Skeletal muscle tissue (tissue), 4 donors: ENCODE measurements at regions not wholly inside any gene's neighbourhood (a gene's known extent, or its start where the extent isn't known, plus 50 kb on each side); places are given as distances from the start of the nearest gene placed in this dataset. TPM values are rescaled to one million over a fixed set of nuclear protein-coding genes. Genes with fewer than 3 reads are reported as not detected.

ENCODE experiments used
- H3K27ac ChIP-seq: one replicate; pipeline ENCODE4 v1.7.0; 2013; ENCODE audit warnings: mild to moderate bottlenecking, low read depth, low read length, inconsistent platforms
- H3K27me3 ChIP-seq, 3 donors: one replicate each; pipeline ENCODE4 v1.7.0; 2013; ENCODE audit warnings: low read length in 3 of 3; ENCODE audit not compliant: control insufficient read depth in 3 of 3, insufficient read depth in 3 of 3
- H3K36me3 ChIP-seq, 3 donors: one replicate each; pipeline ENCODE4 v1.7.0; 2013; ENCODE audit warnings: low read length in 3 of 3; ENCODE audit not compliant: control insufficient read depth in 3 of 3, insufficient read depth in 3 of 3
- H3K4me1 ChIP-seq, 3 donors: one replicate each; pipeline ENCODE4 v1.7.0; 2013; ENCODE audit warnings: low read length in 3 of 3, mild to moderate bottlenecking in 3 of 3; ENCODE audit not compliant: control insufficient read depth in 3 of 3, insufficient read depth in 3 of 3
- H3K4me3 ChIP-seq, 3 donors: one replicate each; pipeline ENCODE4 v1.7.0; 2013; ENCODE audit warnings: low read length in 3 of 3
- H3K9ac ChIP-seq, 3 donors: one replicate each; pipeline ENCODE4 v1.7.0; 2013; ENCODE audit warnings: low read length in 3 of 3, mild to moderate bottlenecking in 3 of 3, moderate library complexity in 2 of 3, low read depth in 1 of 3
- H3K9me3 ChIP-seq, 3 donors: one replicate each; pipeline ENCODE4 v1.7.0; 2013; ENCODE audit warnings: low read length in 3 of 3; ENCODE audit not compliant: control insufficient read depth in 3 of 3
- small RNA-seq: library from RNA; depleted of rRNA; stranded (forward); fragments of <200 nt; gene quantifications from one replicate; pipeline ENCODE3, GENCODE V24; 2014
- donor health status: Osteomylitis.

DNA sequence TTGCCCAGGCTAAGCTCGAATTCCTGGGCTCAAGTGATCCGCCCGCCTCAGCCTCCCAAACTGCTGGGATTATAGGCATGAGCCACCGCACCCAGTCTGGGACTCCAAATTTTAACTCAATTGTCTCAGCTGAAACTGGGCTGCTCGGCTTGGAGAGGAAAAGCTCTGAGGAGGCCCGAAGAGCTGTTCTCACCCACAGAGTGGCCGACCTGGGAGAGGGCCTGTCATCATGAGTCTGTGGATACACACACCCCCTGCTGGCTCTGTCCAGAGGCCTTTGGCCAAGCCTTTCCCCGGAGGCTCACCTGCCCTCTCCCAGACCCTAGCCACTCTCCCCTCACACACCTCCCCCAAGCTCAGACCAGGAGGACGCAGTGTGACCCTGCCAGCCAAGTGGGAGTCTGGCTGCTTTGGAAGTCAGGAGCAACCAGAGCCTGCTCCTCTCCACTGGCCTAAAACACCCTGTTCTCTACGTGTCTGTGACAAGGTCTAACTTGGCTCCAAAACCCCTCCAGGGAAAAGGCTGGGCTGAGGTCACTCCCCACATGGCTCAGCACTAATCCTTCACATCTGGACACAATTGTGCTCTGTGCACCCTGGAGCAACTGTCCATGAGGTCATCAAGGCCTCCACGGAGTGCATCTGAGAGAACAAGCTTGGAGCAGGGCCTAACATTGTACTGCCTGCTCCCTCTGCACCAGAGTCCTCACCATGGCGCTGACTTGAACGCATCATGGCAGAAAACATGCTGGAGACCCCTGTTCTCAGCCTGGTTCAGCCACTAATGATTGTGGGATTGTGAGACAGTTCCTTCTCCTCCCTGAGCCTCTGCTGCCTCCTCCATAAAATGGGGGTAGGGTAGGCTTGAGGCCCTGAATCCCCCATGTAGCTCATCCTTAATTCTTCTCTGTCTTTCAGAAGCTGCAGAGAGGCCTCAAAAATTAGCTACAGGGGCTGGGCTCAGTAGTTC, 49.9 kb upstream of the RAB6C start:
- H3K9ac ChIP-seq: peak overlapping the region in 1 of 3 donors; percentile 45
- H3K27me3 ChIP-seq: peaks cover 2 to 9% (median 3%) of the 10 kb centered on the region in 3 donors

More for the DNA sequence above, 49.9 kb upstream of the RAB6C start:
- Histone ChIP-seq H3K36me3 (no peaks in the 10 kb centered on the region), H3K4me3 (no peak overlapping the region), H3K9me3 (no peaks in the 10 kb centered on the region), H3K27ac (no peak overlapping the region), H3K4me1 (no peaks in the 10 kb centered on the region)

Small RNA genes in the stretch of these regions (small RNA-seq; reads per million reads assigned to genes)
- not detected for gene RNA5SP103
